ENCODE measurements at regions not wholly inside any gene's neighbourhood (a gene's known extent, or its start where the extent isn't known, plus 50 kb on each side); places are given as distances from the start of the nearest gene placed in this dataset.

DNA sequence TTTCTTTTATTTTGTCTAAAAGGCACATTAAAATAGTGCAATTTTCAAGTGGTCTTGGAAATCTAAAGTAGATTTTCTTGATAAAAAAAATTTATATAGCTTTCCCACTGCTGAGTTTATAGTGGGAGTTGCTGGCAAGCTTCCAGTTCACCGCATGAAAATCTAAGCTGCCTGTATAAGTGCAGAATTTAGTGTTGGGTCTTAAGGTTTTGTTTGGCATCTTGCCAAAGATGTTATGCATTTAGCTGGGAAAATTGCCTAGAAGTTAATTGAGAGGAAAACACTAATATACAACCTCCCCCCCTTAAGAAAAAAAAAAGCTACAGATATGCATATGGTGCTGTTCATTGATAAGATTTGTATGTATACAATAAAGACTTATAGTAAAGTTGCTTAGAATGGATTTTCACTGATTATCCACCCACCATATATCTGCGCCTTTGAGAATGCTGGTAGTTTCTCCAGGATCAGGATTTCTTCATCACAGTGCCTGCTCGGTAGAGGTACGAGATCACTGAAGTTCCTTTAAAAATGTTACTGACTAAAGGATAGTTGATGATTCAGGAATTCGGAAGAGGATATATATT lies 803.2 kb upstream of the POU3F3 start:
- DNase-seq (ENCODE audit: low spot score) (no peak), FAIRE-seq (no peak), ATAC-seq (no peak)
- POLR2A ChIA-PET = no interaction called here
- TF ChIP-seq, protein P1, sequence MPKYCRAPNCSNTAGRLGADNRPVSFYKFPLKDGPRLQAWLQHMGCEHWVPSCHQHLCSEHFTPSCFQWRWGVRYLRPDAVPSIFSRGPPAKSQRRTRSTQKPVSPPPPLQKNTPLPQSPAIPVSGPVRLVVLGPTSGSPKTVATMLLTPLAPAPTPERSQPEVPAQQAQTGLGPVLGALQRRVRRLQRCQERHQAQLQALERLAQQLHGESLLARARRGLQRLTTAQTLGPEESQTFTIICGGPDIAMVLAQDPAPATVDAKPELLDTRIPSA (CRISPR knock-in tag; IDR thresholded peaks at IDR 0.05; ENCODE audit: borderline replicate concordance) = no peak
- TF ChIP-seq LCORL (IDR thresholded peaks at IDR 0.05) (peak; percentile 79), LCORL (CRISPR knock-in tag; IDR thresholded peaks at IDR 0.05) (no peak)
- Histone ChIP-seq H3K27me3 (ENCODE audit: control insufficient read depth in 1 of 2, insufficient read depth in 2 of 2, low read length in 2 of 2) (no peaks in the 10 kb centered on the region), H3K27ac (ENCODE audit: extremely low read length, insufficient read depth, low read length) (no peak overlapping the region), H3K4me3 (replicated peaks in 1 of 3; ENCODE audit: insufficient read depth in 1 of 3, low read depth in 2 of 3, low read length in 3 of 3) (no peak overlapping the region), H3K9ac (ENCODE audit: insufficient read depth, low read depth, low read length) (no peak overlapping the region), H3K79me2 (ENCODE audit: insufficient read depth, low read length) (no peaks in the 10 kb centered on the region), H3K36me3 (replicated peaks in 1 of 2; ENCODE audit: control insufficient read depth in 1 of 2, insufficient read depth in 2 of 2, low read length in 2 of 2) (no peaks in the 10 kb centered on the region), H2AFZ (ENCODE audit: low read length) (no peak overlapping the region), H3K9me3 (ENCODE audit: low read length) (no peaks in the 10 kb centered on the region), H3K4me2 (ENCODE audit: low read depth, low read length) (no peak overlapping the region), H3K4me1 (ENCODE audit: insufficient read depth, low read length) (no peaks in the 10 kb centered on the region), H4K20me1 (ENCODE audit: insufficient read depth, low read length) (no peaks in the 10 kb centered on the region)
- BruUV-seq (replicated peaks) = no TSS peak
- WGBS (ENCODE audit: low lambda C conversion rate) = 43% methylated on average over 5 of the region's 5 CpGs
- CTCF ChIA-PET (ENCODE audit: low intra/inter-chr PET ratio, low total read pairs) = no interaction called here
- intact Hi-C loops (cut with micrococcal nuclease; ENCODE audit: unreplicated experiment) (no loop called here), in situ Hi-C loops (cut with HindIII; ENCODE audit: extremely low pct_ligation_motif_present, low pct_unique_long_range_greater_than_20kb) (no loop called here)

DNA sequence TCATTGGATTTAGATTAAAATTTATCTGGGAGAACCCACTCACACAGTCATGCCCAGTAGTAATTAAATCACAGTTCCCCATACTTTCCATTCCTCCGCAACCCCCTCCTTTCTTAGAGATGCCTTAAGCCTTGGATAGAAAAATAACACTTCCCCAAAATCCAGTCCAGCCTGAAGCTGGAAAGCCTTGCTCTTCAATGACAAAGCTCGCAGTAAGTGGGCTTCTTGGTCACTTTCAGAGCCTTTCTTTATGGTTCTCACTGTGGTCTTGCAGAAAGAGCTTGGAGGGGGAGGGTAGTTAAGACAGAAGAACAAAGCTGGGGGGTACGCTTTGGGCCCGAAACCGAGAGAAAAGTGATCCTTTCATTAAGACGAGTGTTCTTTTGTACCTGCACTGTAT lies 802.1 kb upstream of the POU3F3 start:
- intact Hi-C loops (cut with micrococcal nuclease; ENCODE audit: unreplicated experiment) = no loop called here
- H3K27me3 ChIP-seq (ENCODE audit: control insufficient read depth in 1 of 2, insufficient read depth in 2 of 2, low read length in 2 of 2) = no peaks in the 10 kb centered on the region
- no peak overlapping the region for H3K9ac ChIP-seq (ENCODE audit: insufficient read depth, low read depth, low read length)
- no peaks in the 10 kb centered on the region for H4K20me1 ChIP-seq (ENCODE audit: insufficient read depth, low read length)
- no peaks in the 10 kb centered on the region for H3K36me3 ChIP-seq (replicated peaks in 1 of 2; ENCODE audit: control insufficient read depth in 1 of 2, insufficient read depth in 2 of 2, low read length in 2 of 2)
- ChIA-PET CTCF (ENCODE audit: low intra/inter-chr PET ratio, low total read pairs) (no interaction called here), POLR2A (no interaction called here)
- no peak overlapping the region for H3K27ac ChIP-seq (ENCODE audit: extremely low read length, insufficient read depth, low read length)
- H3K9me3 ChIP-seq (ENCODE audit: low read length) = no peaks in the 10 kb centered on the region
- H3K4me2 ChIP-seq (ENCODE audit: low read depth, low read length) = 0 out of 2 replicates have a peak overlapping the region, but pooled peaks have one; percentile 11
- no TSS peak for BruUV-seq (replicated peaks)
- DNase-seq (ENCODE audit: low spot score) (no peak), FAIRE-seq (no peak), ATAC-seq (no peak)
- no peak overlapping the region for H3K4me3 ChIP-seq (replicated peaks in 1 of 3; ENCODE audit: insufficient read depth in 1 of 3, low read depth in 2 of 3, low read length in 3 of 3)
- H3K79me2 ChIP-seq (ENCODE audit: insufficient read depth, low read length) = no peaks in the 10 kb centered on the region
- in situ Hi-C loops (cut with HindIII; ENCODE audit: extremely low pct_ligation_motif_present, low pct_unique_long_range_greater_than_20kb) = no loop called here
- no peak overlapping the region for H2AFZ ChIP-seq (ENCODE audit: low read length)
- TF ChIP-seq MAFG (CRISPR knock-in tag; IDR thresholded peaks at IDR 0.05) (no peak), KDM1A (CRISPR knock-in tag; IDR thresholded peaks at IDR 0.05) (no peak), ZNF263 (CRISPR knock-in tag; IDR thresholded peaks at IDR 0.05) (no peak), SMAD9 (CRISPR knock-in tag; IDR thresholded peaks at IDR 0.05) (no peak), ZKSCAN1 (IDR thresholded peaks at IDR 0.05; ENCODE audit: low read length) (no peak), ZNF577 (CRISPR knock-in tag; IDR thresholded peaks at IDR 0.05; ENCODE audit: borderline replicate concordance, low read depth) (no peak)
- TF ChIP-seq, protein P2, sequence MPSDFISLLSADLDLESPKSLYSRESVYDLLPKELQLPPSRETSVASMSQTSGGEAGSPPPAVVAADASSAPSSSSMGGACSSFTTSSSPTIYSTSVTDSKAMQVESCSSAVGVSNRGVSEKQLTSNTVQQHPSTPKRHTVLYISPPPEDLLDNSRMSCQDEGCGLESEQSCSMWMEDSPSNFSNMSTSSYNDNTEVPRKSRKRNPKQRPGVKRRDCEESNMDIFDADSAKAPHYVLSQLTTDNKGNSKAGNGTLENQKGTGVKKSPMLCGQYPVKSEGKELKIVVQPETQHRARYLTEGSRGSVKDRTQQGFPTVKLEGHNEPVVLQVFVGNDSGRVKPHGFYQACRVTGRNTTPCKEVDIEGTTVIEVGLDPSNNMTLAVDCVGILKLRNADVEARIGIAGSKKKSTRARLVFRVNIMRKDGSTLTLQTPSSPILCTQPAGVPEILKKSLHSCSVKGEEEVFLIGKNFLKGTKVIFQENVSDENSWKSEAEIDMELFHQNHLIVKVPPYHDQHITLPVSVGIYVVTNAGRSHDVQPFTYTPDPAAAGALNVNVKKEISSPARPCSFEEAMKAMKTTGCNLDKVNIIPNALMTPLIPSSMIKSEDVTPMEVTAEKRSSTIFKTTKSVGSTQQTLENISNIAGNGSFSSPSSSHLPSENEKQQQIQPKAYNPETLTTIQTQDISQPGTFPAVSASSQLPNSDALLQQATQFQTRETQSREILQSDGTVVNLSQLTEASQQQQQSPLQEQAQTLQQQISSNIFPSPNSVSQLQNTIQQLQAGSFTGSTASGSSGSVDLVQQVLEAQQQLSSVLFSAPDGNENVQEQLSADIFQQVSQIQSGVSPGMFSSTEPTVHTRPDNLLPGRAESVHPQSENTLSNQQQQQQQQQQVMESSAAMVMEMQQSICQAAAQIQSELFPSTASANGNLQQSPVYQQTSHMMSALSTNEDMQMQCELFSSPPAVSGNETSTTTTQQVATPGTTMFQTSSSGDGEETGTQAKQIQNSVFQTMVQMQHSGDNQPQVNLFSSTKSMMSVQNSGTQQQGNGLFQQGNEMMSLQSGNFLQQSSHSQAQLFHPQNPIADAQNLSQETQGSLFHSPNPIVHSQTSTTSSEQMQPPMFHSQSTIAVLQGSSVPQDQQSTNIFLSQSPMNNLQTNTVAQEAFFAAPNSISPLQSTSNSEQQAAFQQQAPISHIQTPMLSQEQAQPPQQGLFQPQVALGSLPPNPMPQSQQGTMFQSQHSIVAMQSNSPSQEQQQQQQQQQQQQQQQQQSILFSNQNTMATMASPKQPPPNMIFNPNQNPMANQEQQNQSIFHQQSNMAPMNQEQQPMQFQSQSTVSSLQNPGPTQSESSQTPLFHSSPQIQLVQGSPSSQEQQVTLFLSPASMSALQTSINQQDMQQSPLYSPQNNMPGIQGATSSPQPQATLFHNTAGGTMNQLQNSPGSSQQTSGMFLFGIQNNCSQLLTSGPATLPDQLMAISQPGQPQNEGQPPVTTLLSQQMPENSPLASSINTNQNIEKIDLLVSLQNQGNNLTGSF (CRISPR knock-in tag; IDR thresholded peaks at IDR 0.05) = no peak
- WGBS (ENCODE audit: low lambda C conversion rate) = 13% methylated on average over 6 of the region's 6 CpGs
- H3K4me1 ChIP-seq (ENCODE audit: insufficient read depth, low read length) = no peaks in the 10 kb centered on the region

All from HepG2 (cell line).